HG03103 (cell line): ENCODE measurements at regions not wholly inside any gene's neighbourhood (a gene's known extent, or its start where the extent isn't known, plus 50 kb on each side); places are given as distances from the start of the nearest gene placed in this dataset.
"Not testable (repeated sequence)": the region's sequence is repeated elsewhere in the genome, so short reads cannot be mapped to it uniquely, and the experiment has no call there.

Experiments
- ATAC-seq: cut with Tn5 transposase; IDR thresholded peaks from one replicate; pipeline ENCODE4 v1.9.1; 2021; ENCODE audit warnings: low read depth; ENCODE audit not compliant: unreplicated experiment

DNA sequence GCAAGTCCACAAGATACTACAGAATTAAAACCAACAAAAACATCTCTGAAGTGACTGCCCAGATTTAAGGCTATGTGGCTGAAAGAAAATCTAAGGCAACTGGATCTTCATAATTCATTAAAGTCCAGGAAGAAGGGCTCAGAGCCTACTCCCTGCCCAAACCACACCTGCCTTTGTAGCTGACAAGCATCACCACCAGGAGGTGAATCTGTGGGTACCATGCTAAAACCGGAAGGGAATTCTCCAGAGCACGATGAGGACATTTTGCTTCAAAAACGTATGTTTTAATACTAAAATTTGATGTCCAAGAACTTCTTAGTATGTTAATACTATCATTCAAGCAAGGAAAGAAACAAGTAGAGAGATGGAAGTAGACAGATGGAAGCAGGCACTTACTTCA lies 495.9 kb upstream of the NECTIN3 start:
- ATAC-seq: no peak

DNA sequence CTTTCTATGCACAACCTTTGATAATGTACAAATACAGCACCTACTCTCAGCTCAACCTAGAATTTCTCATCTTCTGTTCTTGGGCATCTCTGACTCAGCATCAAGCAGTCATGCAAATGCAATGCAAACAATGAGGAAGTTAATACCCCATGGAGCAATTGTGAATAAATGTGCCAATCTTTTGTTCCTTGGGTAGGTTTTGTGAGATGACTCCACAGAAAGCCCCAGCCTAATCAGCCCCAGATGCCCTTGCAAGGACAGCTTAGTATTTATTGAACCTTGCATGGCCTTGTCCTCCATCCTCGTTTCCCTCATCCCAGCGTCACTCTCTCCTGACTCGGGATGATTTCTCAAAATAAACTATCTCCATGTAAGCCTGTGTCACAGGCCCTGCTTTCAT lies 494.7 kb upstream of the NECTIN3 start:
- no peak for ATAC-seq

DNA sequence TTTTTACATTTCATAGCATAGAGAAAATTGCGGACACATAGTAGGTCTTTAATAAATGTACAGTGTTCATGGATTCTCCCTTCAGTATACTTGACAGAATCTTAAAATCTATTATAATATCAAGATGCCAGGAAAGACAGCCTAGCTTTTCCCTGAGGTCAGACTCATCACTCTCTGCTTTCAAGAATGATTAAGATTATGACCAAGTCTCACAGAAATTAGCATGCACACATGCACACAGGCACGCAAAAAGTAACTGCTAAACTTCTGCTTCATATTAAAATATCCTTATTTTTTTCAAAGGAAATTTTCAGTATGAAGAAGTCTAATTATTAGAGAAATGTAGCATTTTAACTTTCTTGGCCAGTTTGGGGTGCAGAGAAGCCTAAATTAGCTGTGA lies 493.8 kb upstream of the NECTIN3 start:
- ATAC-seq: no peak

DNA sequence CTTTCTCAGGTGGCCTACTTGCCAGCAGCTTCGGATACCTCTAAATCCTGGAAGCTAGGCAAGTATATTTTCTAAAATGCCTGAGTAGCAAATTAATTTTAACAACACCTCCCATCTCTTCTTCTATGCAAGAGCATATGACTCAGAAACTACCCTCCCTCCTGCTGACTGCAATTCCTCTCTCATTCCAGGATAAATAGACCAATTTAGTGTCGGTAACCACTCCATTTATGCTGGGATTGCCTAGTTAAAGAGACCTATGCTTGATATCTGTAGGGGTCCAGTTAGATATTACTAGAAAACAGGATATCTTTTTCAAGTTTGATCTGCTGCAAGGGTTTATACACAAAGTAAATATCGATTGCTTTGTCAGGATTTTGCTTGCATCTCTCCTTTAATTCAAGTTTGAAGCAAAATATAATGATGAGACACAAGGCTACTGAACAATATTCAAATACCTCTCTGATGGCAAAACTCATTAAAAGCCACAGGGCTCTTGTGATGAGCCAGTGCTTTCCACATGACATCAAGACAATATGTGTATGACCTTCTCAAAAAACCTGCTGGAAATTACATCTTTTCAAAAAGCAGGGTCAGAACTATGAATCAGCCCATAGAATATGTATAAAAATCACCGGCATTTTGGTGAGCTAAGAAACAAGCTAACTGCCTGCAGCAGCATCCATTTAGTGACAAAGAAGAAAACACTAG lies 491.6 kb upstream of the NECTIN3 start:
- ATAC-seq: no peak

DNA sequence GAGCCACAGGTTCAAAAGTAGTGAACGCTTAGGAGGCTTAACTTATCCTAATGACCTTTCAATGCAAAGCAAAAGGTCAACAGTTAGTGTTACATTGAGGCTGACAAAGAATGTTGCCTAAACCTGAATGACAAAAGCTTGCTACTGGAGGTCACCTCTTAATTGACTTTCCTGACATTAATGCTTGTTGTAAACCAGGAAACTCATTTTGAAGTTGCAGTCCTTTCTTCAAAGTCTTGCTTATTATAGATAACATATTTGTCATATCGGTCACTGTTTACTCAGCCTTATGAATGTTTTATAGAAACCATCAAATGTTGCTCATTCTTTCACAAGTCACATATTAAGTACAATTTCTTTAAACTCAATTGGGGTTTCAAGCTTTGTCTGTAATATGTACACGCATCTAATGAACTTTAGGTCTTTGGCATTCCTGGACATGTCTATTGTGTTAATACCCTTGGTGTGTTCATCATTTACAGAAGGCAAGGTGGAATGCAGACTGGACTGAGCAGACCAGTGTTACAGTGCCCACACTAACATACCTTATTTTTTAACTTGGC lies 488.2 kb upstream of the NECTIN3 start:
- ATAC-seq: no peak

DNA sequence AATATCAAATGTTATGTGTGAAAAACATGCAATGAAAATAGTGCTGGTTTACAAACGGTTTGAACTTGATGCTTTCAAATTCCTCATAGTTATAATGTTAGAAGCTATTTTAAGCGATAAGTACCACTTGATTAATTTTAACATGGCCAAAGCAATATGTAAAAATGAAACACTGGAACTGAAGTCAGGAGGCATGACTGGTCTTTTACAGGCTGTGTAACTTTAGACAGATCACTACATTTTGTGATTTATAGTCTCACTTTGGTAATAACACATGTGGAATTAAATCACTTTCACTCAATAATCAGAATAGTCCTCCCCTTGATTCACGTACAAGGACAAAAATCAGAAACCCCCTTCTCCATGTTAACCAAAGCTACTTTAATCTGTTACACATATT lies 482.7 kb upstream of the NECTIN3 start:
- no peak for ATAC-seq

DNA sequence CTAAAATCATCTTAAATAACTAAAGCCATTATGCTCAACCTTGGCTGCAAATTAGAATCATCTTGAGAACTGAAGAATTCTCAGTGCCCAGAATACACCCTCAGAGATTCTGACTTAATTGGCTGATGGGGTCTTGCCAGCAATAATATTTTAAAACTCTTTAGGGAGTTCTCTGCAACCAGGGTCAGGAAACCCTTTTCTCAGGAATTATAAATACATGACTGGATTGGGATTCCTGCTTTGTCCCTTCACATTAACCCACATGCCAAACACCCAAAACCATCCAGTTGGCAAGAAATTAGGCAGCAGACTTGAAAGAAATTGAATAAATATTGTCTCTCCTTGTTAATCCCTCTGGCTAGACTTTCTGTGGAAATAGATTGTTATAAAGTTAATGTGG lies 482.3 kb upstream of the NECTIN3 start:
- no peak for ATAC-seq

DNA sequence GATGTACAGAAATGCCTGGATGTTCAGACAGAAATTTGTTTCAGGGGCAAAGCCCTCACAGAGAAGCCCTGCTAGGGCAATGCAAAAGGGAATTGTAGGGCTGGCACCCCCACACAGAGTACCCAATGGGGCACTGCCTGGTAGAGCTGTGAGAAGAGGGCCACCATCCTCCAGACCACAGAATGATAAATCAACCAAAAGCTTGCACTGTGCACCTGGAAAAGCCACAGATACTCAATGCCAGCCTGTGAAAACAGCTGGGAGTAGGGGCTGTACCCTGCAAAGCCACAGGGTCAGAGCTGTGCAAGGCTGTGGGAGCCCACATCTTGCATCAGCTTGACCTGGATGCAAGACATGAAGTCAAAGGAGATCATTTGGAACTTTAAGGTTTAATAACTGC lies 477.9 kb upstream of the NECTIN3 start:
- ATAC-seq: no peak

DNA sequence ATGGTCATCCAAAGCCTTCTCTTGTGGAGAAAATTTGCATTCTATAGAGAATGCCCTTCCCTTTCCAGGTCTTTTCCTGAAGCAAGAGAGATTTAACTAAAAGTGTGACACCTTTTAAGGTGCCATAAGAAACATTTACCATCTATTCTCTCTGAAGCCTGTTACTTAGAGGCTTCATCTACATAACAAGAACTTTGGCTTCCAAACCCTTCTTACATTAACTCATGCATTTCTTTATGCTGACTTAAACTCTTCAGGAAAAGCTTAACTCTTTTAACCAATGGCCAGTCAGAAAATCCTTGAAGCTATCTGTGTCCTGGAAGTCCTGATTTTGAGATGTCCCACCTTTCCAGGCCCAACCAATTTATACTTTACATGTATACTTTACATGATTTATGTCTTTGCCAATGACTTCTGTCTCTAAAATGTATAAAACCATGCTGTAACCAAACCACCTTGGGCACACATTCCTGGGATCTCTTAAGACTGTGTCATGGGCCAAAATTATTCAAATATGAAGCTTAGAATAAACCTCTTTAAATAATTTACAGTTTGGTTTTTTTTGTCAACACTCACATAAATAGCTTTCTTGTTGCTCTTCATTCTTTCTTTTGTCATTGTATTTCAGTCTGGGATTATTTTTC lies 472.6 kb upstream of the NECTIN3 start:
- ATAC-seq: no peak

DNA sequence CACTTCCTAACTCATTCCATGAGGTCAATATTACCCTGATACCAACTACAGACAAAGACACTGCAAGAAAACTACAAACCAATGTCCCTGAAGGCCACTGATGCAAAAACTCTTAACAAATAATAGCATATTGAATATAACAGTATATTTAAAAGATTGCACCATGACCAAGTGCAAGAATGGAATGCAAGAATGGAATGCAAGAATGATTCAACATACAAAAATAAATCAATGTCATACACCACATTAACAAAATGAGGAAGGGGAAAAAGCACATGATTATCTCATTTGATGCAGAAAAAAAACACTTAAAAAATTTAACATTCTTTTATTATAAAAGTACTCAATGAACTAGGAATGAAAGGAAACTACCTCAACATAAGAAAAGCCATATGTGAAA lies 463.1 kb upstream of the NECTIN3 start:
- no peak for ATAC-seq

DNA sequence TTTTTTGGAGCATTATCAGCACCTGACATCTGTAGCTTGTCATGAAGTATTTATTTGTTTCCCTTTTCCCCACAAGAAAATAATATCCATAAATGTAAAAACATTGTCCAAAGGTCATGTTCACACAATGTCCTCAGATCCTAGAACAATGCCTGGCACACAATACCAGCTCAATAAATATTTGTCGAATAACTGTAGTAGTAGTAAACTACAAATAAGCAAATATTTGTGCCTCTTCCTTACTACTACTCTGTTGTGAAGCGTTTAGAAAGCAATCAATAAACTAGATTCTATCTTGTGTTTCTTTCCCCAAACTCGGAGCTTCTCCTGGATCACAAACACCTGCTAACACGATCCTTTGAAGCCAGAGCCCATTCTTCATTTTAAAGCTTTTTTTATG lies 459.6 kb upstream of the NECTIN3 start:
- no peak for ATAC-seq

DNA sequence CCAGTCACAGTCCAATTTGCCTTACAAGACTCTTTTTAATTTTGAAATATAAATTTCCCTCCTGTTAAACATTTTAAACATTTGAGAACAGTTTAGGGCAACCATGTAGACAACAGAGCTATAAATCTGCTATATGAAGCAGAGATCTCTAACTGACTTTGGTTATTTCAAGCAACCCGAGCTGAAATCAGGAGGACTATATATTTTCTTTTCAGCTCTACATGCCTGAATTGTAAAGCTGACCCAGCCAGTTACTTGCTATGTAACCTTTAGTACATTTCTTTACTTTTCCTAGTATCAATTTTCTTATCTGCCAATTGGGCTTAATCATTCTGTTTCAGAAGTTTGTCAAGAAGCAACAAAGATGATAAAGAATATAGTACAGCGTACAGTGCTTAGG lies 457.4 kb upstream of the NECTIN3 start:
- no peak for ATAC-seq

DNA sequence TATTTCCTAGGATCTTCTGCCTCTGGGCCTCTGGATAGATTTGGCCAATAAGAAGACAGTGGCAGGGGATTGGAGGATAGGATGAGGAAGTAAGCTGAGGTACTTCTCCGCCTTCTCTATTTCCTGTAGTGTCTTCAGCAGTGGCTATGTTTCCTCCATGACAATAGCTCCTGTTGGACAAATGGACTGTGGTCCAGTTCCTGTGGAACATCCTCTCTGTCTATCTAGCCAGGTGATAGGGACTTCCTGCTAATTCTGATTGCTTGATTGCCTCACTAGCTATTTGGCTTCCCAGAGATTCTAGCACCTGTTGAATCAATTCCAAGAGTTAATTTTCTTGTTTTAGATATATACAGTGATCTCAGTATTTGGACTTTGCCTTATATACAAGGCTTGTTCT lies 456.2 kb upstream of the NECTIN3 start:
- ATAC-seq: no peak

DNA sequence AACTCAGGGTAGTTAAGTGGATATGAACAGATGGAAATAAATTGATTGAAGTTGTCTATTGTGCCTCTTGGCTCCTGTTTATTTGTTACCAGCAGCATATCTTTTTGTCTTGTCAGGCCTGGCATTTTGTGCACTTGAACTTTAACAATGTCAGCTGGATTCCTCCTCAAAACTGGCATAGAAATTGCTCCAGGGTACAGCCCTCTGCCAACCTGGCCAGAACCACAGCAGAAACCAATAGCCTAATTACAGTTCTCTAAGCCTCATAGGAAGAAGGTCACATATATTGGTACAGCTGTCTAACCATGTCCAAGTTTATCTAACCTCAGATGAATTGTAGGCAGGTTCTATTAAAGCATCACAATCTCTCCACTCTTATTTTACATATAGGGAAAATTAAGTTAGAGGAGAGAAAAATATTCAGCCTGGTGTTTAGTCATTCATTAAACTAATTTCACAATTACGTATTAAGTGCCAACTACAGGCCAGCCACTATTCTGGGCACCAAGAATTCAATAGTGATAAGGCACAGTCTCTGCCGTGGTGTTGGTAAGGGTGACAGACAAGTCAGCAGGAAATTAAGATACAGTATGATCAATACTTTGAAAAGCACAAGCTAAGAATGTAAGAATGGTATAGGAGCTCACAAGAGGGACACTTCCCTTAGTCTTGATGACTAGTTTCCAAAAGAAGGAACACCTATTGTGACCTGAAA lies 452.9 kb upstream of the NECTIN3 start:
- ATAC-seq: no peak

DNA sequence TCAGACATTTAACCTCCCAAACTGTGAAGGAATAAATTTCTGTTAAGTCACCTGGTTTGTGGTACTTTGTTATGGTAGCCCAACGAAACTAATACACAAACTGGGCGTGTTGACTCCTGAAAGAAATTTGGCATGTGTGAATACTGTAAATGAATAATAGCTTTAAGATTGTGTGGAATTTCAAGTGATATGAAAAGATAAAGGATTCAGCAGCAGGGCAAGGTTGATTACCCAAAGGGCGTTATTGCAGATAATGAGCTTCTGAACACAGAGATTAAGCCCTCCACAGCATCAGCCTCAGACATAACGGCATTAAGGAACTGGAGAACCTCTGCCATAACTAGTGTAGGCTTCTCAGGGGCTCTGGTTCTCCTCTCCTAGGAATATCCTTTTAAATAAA lies 451.5 kb upstream of the NECTIN3 start:
- no peak for ATAC-seq

DNA sequence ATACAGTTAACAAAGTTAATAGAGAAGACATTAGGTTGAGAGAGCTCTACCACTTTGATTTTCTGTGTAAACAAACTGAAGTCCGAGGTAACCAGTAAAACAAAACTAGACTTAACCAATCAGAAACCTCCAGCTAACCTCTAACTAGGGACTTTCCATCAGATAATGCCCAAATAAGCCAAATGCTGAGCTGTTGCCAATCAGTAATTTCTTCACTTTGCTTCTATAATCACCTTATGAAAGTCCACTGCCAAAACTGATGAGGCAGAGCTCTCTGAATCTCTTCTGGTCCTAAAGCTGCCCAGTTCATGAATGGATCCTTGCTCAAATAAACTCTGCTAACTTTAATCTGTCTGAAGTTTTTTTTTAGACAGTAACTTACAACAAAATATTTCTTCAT lies 448.0 kb upstream of the NECTIN3 start:
- no peak for ATAC-seq

DNA sequence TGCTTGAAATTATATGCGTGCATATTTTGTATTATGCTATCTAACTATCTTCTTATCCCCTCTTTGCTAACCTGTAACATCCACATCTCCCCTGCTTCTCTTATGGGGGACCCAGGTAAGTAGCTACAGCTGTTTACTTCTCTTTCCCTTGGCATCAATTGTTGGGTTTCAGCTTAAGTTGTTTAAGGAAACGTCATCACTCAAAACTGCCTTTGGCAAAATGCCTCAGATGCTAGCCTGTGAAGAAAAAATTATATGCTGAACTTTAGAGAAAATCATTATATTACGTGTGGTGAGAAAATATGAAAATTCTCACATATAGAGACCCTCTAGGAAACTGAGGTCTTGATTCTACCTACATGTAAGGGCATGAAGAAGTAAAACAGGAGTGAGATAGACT lies 447.0 kb upstream of the NECTIN3 start:
- ATAC-seq: no peak

DNA sequence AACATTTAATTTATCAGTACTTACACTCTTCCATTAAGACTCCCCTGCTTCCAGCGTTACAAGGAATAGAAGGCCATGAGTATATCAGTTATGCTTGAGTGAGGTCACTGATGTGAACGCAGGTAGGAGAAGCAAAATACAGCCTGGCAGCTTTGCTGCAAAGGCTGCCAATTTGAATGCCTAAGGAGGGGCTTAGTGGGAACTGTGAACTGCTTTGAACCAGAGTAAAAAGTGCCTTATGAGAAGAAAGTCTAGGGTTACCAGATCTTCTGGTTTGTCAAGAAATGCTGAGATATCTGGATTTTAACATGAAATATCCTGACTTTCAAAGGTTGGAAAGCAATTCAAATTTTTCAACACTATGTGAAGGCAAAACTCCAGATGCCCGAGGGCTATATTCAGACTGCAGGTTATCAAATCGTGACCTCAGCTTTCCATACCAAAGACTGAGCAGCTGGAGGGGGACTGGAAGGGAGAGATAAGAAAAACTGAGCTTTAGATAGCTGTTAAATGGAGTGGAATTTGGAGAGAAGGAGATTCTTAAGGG lies 446.3 kb upstream of the NECTIN3 start:
- no peak for ATAC-seq

DNA sequence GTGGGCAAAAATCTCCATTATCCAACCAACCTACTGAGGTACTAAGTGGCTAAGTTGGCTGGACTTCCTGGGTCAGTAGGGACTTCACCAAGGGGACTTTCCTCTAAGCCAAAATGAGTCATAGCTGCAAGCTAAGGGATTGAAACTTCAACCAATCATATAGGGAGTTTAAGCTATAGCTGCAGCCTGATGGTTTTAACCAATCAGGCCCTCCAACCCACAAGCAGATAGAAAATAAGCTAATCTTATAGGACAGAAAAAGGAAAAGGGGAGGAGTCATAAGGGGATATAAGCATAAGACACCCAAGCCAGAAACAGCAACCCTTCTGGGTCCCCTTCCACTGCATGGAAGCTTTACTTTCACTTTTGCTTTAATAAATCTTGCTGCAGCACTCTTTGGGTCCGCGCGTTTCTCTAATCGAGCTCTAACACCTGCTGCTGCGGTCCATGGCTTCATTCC lies 444.9 kb upstream of the NECTIN3 start:
- not testable (repeated sequence) for ATAC-seq

DNA sequence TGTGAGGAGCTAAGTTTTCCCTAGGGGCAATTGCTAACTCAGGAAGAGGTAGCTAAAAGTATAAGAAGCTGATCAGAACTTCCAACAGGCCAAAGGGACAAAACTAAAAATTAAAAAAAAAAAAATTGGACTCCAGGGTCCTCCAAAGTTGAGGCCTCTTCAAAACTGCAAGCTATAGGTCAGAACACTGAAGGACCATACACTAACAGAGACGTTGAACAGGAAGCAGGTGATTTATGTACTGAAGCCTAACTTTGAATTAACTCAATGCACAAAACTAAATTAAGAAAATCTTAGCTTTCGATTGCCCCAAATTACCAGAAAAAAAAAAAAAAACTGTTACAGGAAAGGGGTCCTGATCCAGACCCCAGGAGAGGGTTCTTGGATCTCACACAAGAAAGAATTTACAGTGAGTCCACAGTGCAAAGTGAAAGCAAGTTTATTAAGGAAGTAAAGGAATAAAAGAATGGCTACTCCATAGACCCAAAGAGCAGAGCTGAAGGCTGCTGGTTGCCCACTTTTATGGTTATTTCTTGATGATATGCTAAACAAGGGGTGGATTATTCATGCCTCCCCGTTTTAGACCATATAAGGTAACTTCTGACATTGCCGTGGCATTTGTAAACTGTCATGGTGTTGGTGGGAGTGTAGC lies 442.8 kb upstream of the NECTIN3 start:
- ATAC-seq: no peak

DNA sequence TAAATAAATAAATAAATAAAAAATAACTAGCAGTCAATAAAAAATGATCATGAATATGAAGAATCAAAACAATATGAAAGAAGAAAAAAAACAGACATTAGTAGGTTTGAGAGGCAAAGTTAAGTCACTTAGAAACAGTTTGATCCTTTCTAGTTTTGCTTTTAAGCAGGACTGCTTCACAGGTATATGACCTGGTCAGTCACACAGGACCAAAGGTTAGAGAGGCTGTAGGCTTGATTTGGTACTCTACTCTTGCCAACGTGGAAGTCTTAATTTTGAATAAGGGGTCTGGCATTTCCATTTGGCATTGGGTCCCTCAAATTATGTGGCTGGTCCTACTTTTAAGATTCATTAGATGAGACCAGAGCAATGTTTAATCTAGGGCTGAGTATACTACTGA lies 441.7 kb upstream of the NECTIN3 start:
- no peak for ATAC-seq
